WTC11 (cell line): ENCODE measurements at regions not wholly inside any gene's neighbourhood (a gene's known extent, or its start where the extent isn't known, plus 50 kb on each side); places are given as distances from the start of the nearest gene placed in this dataset.

Source experiments
- ATAC-seq: fragments of 200-7000 bp; cut with Tn5 transposase; 2 replicates; pipeline ENCODE4 v1.10.0; 2021; ENCODE audit warnings: mild to moderate bottlenecking, moderate library complexity
- CTCF ChIA-PET: fragments of 300-600 bp; sonication (Branson Sonifier 250); formaldehyde crosslinking; loops from one replicate; lab custom pipeline; 2021; ENCODE audit warnings: antibody characterized with exemption; lab: Charles Lee
- POLR2A ChIA-PET: fragments of 350-600 bp; sonication (Branson Sonifier 250); formaldehyde crosslinking; loops from one replicate; lab custom pipeline; 2021; ENCODE audit warnings: antibody characterized with exemption; lab: Charles Lee
- DNase-seq: peaks from one replicate; pipeline ENCODE4 v3.0.0; 2021; ENCODE audit warnings: low spot score
- H3K27ac Mint-ChIP-seq: 2 replicates; pipeline ENCODE4 v1.8.0; 2021; ENCODE audit warnings: mixed read lengths
- H3K27me3 Mint-ChIP-seq: 2 replicates; pipeline ENCODE4 v1.8.0; 2021; ENCODE audit warnings: low read depth, mild to moderate bottlenecking, moderate library complexity, mixed read lengths
- H3K36me3 Mint-ChIP-seq: 2 replicates; pipeline ENCODE4 v1.8.0; 2021; ENCODE audit warnings: mixed read lengths
- H3K4me1 Mint-ChIP-seq: 2 replicates; pipeline ENCODE4 v1.8.0; 2022; ENCODE audit warnings: mixed read lengths
- H3K4me3 Mint-ChIP-seq: 2 replicates; pipeline ENCODE4 v1.8.0; 2021; ENCODE audit warnings: mild to moderate bottlenecking, moderate library complexity, mixed read lengths
- H3K9me3 Mint-ChIP-seq: 2 replicates; pipeline ENCODE4 v1.8.0; 2021; ENCODE audit warnings: mixed read lengths
- AFF4 ChIP-seq: sonication (generic); formaldehyde crosslinking; IDR thresholded peaks from 2 replicates; pipeline ENCODE4 v1.8.1; 2023; ENCODE audit warnings: mild to moderate bottlenecking, missing genetic modification reagents, borderline replicate concordance
- ATF1 ChIP-seq: sonication (generic); formaldehyde crosslinking; IDR thresholded peaks from 2 replicates; pipeline ENCODE4 v1.8.1; 2023; ENCODE audit warnings: mild to moderate bottlenecking, moderate library complexity, missing genetic modification reagents
- E2F5 ChIP-seq: sonication (generic); formaldehyde crosslinking; IDR thresholded peaks from 2 replicates; pipeline ENCODE4 v1.8.1; 2022; ENCODE audit warnings: mild to moderate bottlenecking, moderate library complexity, missing genetic modification reagents
- ELF4 ChIP-seq: sonication (generic); formaldehyde crosslinking; IDR thresholded peaks from 2 replicates; pipeline ENCODE4 v1.8.1; 2022; ENCODE audit warnings: low read depth, mild to moderate bottlenecking, moderate library complexity, missing genetic modification reagents
- ERG ChIP-seq: fragments of 250-450 bp; sonication (Bioruptor Pico); IDR thresholded peaks from 2 replicates; pipeline ENCODE4 v1.8.0; 2021; ENCODE audit warnings: mild to moderate bottlenecking
- KAT7 ChIP-seq: sonication (generic); formaldehyde crosslinking; IDR thresholded peaks from 2 replicates; pipeline ENCODE4 v1.8.1; 2023; ENCODE audit warnings: missing genetic modification reagents, mild to moderate bottlenecking, borderline replicate concordance
- MXD4 ChIP-seq: fragments of 250-450 bp; sonication (Bioruptor Pico); IDR thresholded peaks from 2 replicates; pipeline ENCODE4 v1.8.0; 2021; ENCODE audit warnings: mild to moderate bottlenecking, moderate library complexity, borderline replicate concordance
- NR1H2 ChIP-seq: sonication (generic); formaldehyde crosslinking; IDR thresholded peaks from 2 replicates; pipeline ENCODE4 v1.9.0; 2021; ENCODE audit warnings: mild to moderate bottlenecking, moderate library complexity, missing genetic modification reagents
- OVOL2 ChIP-seq: fragments of 250-450 bp; sonication (Bioruptor Pico); IDR thresholded peaks from 2 replicates; pipeline ENCODE4 v1.9.0; 2021; ENCODE audit warnings: mild to moderate bottlenecking, borderline replicate concordance
- PRRX2 ChIP-seq: fragments of 250-450 bp; sonication (Bioruptor Pico); IDR thresholded peaks from 2 replicates; pipeline ENCODE4 v1.8.0; 2021; ENCODE audit warnings: mild to moderate bottlenecking
- RELA ChIP-seq: sonication (generic); formaldehyde crosslinking; IDR thresholded peaks from 2 replicates; pipeline ENCODE4 v1.8.1; 2022; ENCODE audit warnings: missing genetic modification reagents, mild to moderate bottlenecking, borderline replicate concordance
- RORB ChIP-seq: fragments of 250-450 bp; sonication (Bioruptor Pico); IDR thresholded peaks from 2 replicates; pipeline ENCODE4 v1.9.0; 2021; ENCODE audit warnings: mild to moderate bottlenecking
- SOX15 ChIP-seq: fragments of 250-450 bp; sonication (Bioruptor Pico); IDR thresholded peaks from 2 replicates; pipeline ENCODE4 v1.9.0; 2021; ENCODE audit warnings: mild to moderate bottlenecking
- SP1 ChIP-seq: sonication (generic); formaldehyde crosslinking; conservative IDR thresholded peaks from 2 replicates; pipeline ENCODE4 v1.8.1; 2022; ENCODE audit warnings: missing genetic modification reagents
- TCF7 ChIP-seq: sonication (generic); formaldehyde crosslinking; IDR thresholded peaks from 2 replicates; pipeline ENCODE4 v1.8.0; 2022; ENCODE audit warnings: mild to moderate bottlenecking, low read depth, missing genetic modification reagents, moderate library complexity
- TP53 ChIP-seq: sonication (generic); formaldehyde crosslinking; IDR thresholded peaks from 2 replicates; pipeline ENCODE4 v1.8.1; 2023; ENCODE audit warnings: mild to moderate bottlenecking, missing genetic modification reagents
- ZNF138 ChIP-seq: sonication (generic); formaldehyde crosslinking; conservative IDR thresholded peaks from 2 replicates; pipeline ENCODE4 v1.8.1; 2022; ENCODE audit warnings: mild to moderate bottlenecking, moderate library complexity, missing genetic modification reagents
- ZNF219 ChIP-seq: sonication (generic); formaldehyde crosslinking; IDR thresholded peaks from 2 replicates; pipeline ENCODE4 v1.8.0; 2023; ENCODE audit warnings: missing genetic modification reagents, mild to moderate bottlenecking, borderline replicate concordance
- ZNF263 ChIP-seq: sonication (generic); formaldehyde crosslinking; IDR thresholded peaks from 2 replicates; pipeline ENCODE4 v1.8.1; 2022; ENCODE audit warnings: low read depth, mild to moderate bottlenecking, moderate library complexity, missing genetic modification reagents
- ZNF317 ChIP-seq: sonication (generic); formaldehyde crosslinking; IDR thresholded peaks from 2 replicates; pipeline ENCODE4 v1.8.1; 2023; ENCODE audit warnings: low read depth, mild to moderate bottlenecking, moderate library complexity, missing genetic modification reagents, borderline replicate concordance
- ZNF396 ChIP-seq: fragments of 250-450 bp; sonication (Bioruptor Pico); IDR thresholded peaks from 2 replicates; pipeline ENCODE4 v1.8.0; 2021; ENCODE audit warnings: mild to moderate bottlenecking, moderate library complexity, borderline replicate concordance
- ZNF423 ChIP-seq: fragments of 250-450 bp; sonication (Bioruptor Pico); IDR thresholded peaks from 2 replicates; pipeline ENCODE4 v2.1.2; 2022; ENCODE audit warnings: mild to moderate bottlenecking, moderate library complexity
- ZNF425 ChIP-seq: fragments of 250-450 bp; sonication (Bioruptor Pico); conservative IDR thresholded peaks from 2 replicates; pipeline ENCODE4 v1.9.0; 2021; ENCODE audit warnings: mild to moderate bottlenecking
- ZNF532 ChIP-seq: fragments of 250-450 bp; sonication (Bioruptor Pico); IDR thresholded peaks from 2 replicates; pipeline ENCODE4 v1.9.0; 2021; ENCODE audit warnings: mild to moderate bottlenecking, borderline replicate concordance

- no peaks in the 10 kb centered on the region for H3K4me1 Mint-ChIP-seq
- ChIA-PET CTCF (no interaction called here), POLR2A (no interaction called here)
- ATAC-seq, result no peak
- no peak overlapping the region for H3K27ac Mint-ChIP-seq
- H3K9me3 Mint-ChIP-seq, result peaks cover 64% of the 10 kb centered on the region
- H3K27me3 Mint-ChIP-seq, result peaks cover 7% of the 10 kb centered on the region; the same call in 1 of the 2 replicates
- no peak overlapping the region for H3K4me3 Mint-ChIP-seq
- TF ChIP-seq KAT7, result no peak
- TF ChIP-seq ZNF317 (CRISPR knock-in tag), result no peak
- no peak for TF ChIP-seq SP1 (CRISPR knock-in tag)
- no peak for TF ChIP-seq ZNF532
- TF ChIP-seq ZNF263 (CRISPR knock-in tag), result no peak
- no peak for TF ChIP-seq ZNF138 (CRISPR knock-in tag)
- no peak for TF ChIP-seq ELF4 (CRISPR knock-in tag)
- TF ChIP-seq ATF1, result no peak
- no peak for TF ChIP-seq RELA (CRISPR knock-in tag)
- no peak for TF ChIP-seq NR1H2 (CRISPR knock-in tag)
- no peak for TF ChIP-seq TCF7 (CRISPR knock-in tag)
- TF ChIP-seq RORB (CRISPR knock-in tag), result no peak
- no peak for TF ChIP-seq ZNF219 (CRISPR knock-in tag)
- no peak for TF ChIP-seq OVOL2
- no peak for TF ChIP-seq ZNF425
- TF ChIP-seq E2F5, result no peak
- no peak for DNase-seq
- peaks cover 56% of the 10 kb centered on the region for H3K36me3 Mint-ChIP-seq
These were observed 931.9 kb downstream of the DCDC2C start for GRCh38 chr2:4635289-4635688.

GRCh38 chr2:4653991-4654390, 950.6 kb downstream of the DCDC2C start:
- Mint-ChIP-seq H3K9me3 (peaks cover 82% of the 10 kb centered on the region), H3K4me1 (no peaks in the 10 kb centered on the region), H3K36me3 (peaks cover 71% of the 10 kb centered on the region), H3K4me3 (no peak overlapping the region), H3K27me3 (no peaks in the 10 kb centered on the region), H3K27ac (no peak overlapping the region)
- ATAC-seq, result no peak
- no peak for DNase-seq
- CTCF ChIA-PET, result no interaction called here
- POLR2A ChIA-PET, result no interaction called here
- TF ChIP-seq ZNF396 (CRISPR knock-in tag) (no peak), TP53 (CRISPR knock-in tag) (no peak), PRRX2 (no peak), AFF4 (CRISPR knock-in tag) (no peak), ZNF423 (CRISPR knock-in tag) (no peak), ZNF317 (CRISPR knock-in tag) (no peak), ERG (no peak), MXD4 (CRISPR knock-in tag) (no peak), ZNF138 (CRISPR knock-in tag) (no peak), SOX15 (CRISPR knock-in tag) (no peak)
